GM12878 (cell line): ENCODE measurements at regions not wholly inside any gene's neighbourhood (a gene's known extent, or its start where the extent isn't known, plus 50 kb on each side); places are given as distances from the start of the nearest gene placed in this dataset.

ENCODE experiments used
- ATAC-seq: fragments of 200-7000 bp; cut with Tn5 transposase; 3 replicates; pipeline ENCODE4 v1.9.1; 2020; ENCODE audit warnings: mild to moderate bottlenecking, moderate library complexity
- BruUV-seq: library from RNA; stranded (reverse); fragments of 400-500 nt; replicated peaks from 2 replicates; lab custom pipeline; 2021; lab: Mats Ljungman, UMichigan
- CTCF ChIA-PET: fragments of 300-600 bp; sonication (Branson Sonifier 250); formaldehyde crosslinking; extraction: SDS; loops from one replicate; lab custom pipeline; 2021; ENCODE audit warnings: inconsistent platforms; lab: Yijun Ruan, JAX
- POLR2A ChIA-PET: fragments of 350-600 bp; formaldehyde crosslinking; extraction: SDS; loops from one replicate; lab custom pipeline; 2021; ENCODE audit warnings: inconsistent platforms; lab: Charles Lee
- RAD21 ChIA-PET: fragments of 300-600 bp; sonication (Branson Sonifier 250); formaldehyde crosslinking; loops from one replicate; lab custom pipeline; 2023; ENCODE audit warnings: antibody characterized with exemption; ENCODE audit not compliant: unreplicated experiment; lab: Charles Lee
- SMC1A ChIA-PET: fragments of 300-600 bp; sonication (Branson Sonifier 250); formaldehyde crosslinking; loops from one replicate; lab custom pipeline; 2023; ENCODE audit not compliant: unreplicated experiment, uncharacterized antibody; lab: Charles Lee
- DNase-seq: peaks from one replicate; pipeline ENCODE4 v3.0.0-alpha.2; 2011; ENCODE audit warnings: low read depth, low spot score
- FAIRE-seq: peaks from 3 replicates; lab custom pipeline; 2011; peaks lifted over from hg19 to GRCh38; lab: Jason Lieb, UNC
- H2AFZ ChIP-seq: 2 replicates; pipeline ENCODE4 v1.6.0; 2011; ENCODE audit warnings: low read depth, low read length, control low read depth; ENCODE audit not compliant: control insufficient read depth
- H3K27ac ChIP-seq: 2 replicates; pipeline ENCODE4 v1.5.1; 2011; ENCODE audit warnings: control low read depth; ENCODE audit not compliant: control insufficient read depth, insufficient read depth
- H3K27me3 ChIP-seq, 2 experiments: replicated peaks in 1 of 2; 2 replicates each; pipeline versions ENCODE4 v1.6.0 to v1.6.1; 2011; ENCODE audit warnings: low read length in 1 of 2; ENCODE audit not compliant: control insufficient read depth in 2 of 2, insufficient read depth in 2 of 2
- H3K36me3 ChIP-seq, 2 experiments: 2 replicates each; pipeline ENCODE4 v1.5.1; 2011; ENCODE audit warnings: low read length in 1 of 2; ENCODE audit not compliant: control insufficient read depth in 2 of 2, insufficient read depth in 2 of 2
- H3K4me1 ChIP-seq: 2 replicates; pipeline ENCODE4 v1.6.1; 2011; ENCODE audit warnings: mild to moderate bottlenecking, low read length, moderate library complexity, mixed read lengths; ENCODE audit not compliant: control insufficient read depth, insufficient read depth
- H3K4me2 ChIP-seq: 2 replicates; pipeline ENCODE4 v1.6.0; 2011; ENCODE audit warnings: control low read depth; ENCODE audit not compliant: control insufficient read depth, insufficient read depth
- H3K4me3 ChIP-seq: fragments of 200-600 bp; sonication (generic); 2 replicates; pipeline ENCODE4 v1.5.1; 2016
- H3K79me2 ChIP-seq: 2 replicates; pipeline ENCODE4 v1.6.0; 2011; ENCODE audit warnings: low read length; ENCODE audit not compliant: control insufficient read depth, insufficient read depth
- H3K9ac ChIP-seq: 2 replicates; pipeline ENCODE4 v1.8.0; 2011; ENCODE audit warnings: low read length, control low read depth, mixed read lengths; ENCODE audit not compliant: control insufficient read depth, insufficient read depth
- H3K9me3 ChIP-seq: replicated peaks from 3 replicates; pipeline ENCODE4 v1.5.1; 2011; ENCODE audit warnings: mild to moderate bottlenecking, low read length; ENCODE audit not compliant: control insufficient read depth, insufficient read depth
- H4K20me1 ChIP-seq: 2 replicates; pipeline ENCODE4 v1.6.0; 2011; ENCODE audit not compliant: control insufficient read depth, insufficient read depth
- NFYA ChIP-seq: IDR thresholded peaks from 2 replicates; pipeline ENCODE4 v1.6.1; 2011; ENCODE audit warnings: low read depth, mild to moderate bottlenecking, low read length, improper control_type of control experiment, borderline replicate concordance
- RFX5 ChIP-seq: IDR thresholded peaks from 2 replicates; pipeline ENCODE4 v1.6.1; 2011; ENCODE audit warnings: low read depth, low read length, improper control_type of control experiment
- SREBF1 ChIP-seq: IDR thresholded peaks from 2 replicates; pipeline ENCODE4 v1.6.1; 2012; ENCODE audit warnings: mild to moderate bottlenecking, low read length
- SRF ChIP-seq, 2 experiments: IDR thresholded peaks; 2 replicates each; pipeline ENCODE4 v1.6.1; 2011; ENCODE audit warnings: low read depth in 2 of 2, low read length in 2 of 2, mild to moderate bottlenecking in 1 of 2, moderate library complexity in 1 of 2
- TAF1 ChIP-seq: IDR thresholded peaks from 2 replicates; pipeline ENCODE4 v1.6.1; 2011; ENCODE audit warnings: mild to moderate bottlenecking, low read depth, low read length, borderline replicate concordance
- ZNF217 ChIP-seq: fragments of 450-650 bp; IDR thresholded peaks from 2 replicates; pipeline ENCODE4 v1.6.1; 2017; ENCODE audit warnings: antibody characterized with exemption, mild to moderate bottlenecking
- WGBS: methylation state at CpG from one replicate; pipeline ENCODE4 v1.1.6; 2016; ENCODE audit warnings: low lambda C conversion rate; ENCODE audit not compliant: insufficient replicate concordance, insufficient coverage; ENCODE audit errors: missing lambda C conversion rate; 5-methylcytosine and 5-hydroxymethylcytosine counted together
- in situ Hi-C: fragments of 300-500 bp; cut with MboI; formaldehyde crosslinking; loops from 9 replicates; pipeline ENCODE4 v1.14.3; 2018; ENCODE audit warnings: mixed read lengths
- intact Hi-C: fragments of 100-400 bp; cut with micrococcal nuclease; formaldehyde crosslinking; loops from one replicate; pipeline ENCODE4 v1.14.2; 2022; ENCODE audit not compliant: unreplicated experiment
- TF ChIP-seq, protein P1 (sequence below): fragments of 450-650 bp; formaldehyde crosslinking; IDR thresholded peaks from 2 replicates; pipeline ENCODE4 v1.4.0; 2020; ENCODE audit warnings: mild to moderate bottlenecking, moderate library complexity
- TF ChIP-seq, protein P2 (sequence below): fragments of 450-650 bp; formaldehyde crosslinking; IDR thresholded peaks from 2 replicates; pipeline ENCODE4 v1.5.0; 2022; ENCODE audit warnings: mild to moderate bottlenecking, missing genetic modification characterization

DNA sequence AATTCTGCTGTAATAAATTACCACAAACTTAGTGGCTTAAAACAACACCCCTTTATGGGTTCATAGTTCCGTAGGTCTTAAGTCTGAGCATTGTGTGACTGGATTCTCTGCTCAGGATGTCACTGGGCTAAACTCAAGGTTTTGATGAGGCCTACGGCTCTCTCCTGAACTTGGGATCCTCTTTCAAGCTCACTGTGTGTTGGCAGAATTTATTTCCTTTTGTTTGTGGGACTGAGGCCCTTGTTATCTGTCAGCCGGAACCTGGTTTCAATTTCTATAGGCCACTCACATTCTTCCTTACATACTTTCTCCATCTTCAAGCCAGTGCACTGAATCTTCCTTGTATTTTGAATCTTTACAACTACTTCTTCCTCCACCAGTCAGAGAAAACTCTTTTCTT is 290.2 kb downstream of the AKAIN1 start (continued):
- TF ChIP-seq, protein P1, sequence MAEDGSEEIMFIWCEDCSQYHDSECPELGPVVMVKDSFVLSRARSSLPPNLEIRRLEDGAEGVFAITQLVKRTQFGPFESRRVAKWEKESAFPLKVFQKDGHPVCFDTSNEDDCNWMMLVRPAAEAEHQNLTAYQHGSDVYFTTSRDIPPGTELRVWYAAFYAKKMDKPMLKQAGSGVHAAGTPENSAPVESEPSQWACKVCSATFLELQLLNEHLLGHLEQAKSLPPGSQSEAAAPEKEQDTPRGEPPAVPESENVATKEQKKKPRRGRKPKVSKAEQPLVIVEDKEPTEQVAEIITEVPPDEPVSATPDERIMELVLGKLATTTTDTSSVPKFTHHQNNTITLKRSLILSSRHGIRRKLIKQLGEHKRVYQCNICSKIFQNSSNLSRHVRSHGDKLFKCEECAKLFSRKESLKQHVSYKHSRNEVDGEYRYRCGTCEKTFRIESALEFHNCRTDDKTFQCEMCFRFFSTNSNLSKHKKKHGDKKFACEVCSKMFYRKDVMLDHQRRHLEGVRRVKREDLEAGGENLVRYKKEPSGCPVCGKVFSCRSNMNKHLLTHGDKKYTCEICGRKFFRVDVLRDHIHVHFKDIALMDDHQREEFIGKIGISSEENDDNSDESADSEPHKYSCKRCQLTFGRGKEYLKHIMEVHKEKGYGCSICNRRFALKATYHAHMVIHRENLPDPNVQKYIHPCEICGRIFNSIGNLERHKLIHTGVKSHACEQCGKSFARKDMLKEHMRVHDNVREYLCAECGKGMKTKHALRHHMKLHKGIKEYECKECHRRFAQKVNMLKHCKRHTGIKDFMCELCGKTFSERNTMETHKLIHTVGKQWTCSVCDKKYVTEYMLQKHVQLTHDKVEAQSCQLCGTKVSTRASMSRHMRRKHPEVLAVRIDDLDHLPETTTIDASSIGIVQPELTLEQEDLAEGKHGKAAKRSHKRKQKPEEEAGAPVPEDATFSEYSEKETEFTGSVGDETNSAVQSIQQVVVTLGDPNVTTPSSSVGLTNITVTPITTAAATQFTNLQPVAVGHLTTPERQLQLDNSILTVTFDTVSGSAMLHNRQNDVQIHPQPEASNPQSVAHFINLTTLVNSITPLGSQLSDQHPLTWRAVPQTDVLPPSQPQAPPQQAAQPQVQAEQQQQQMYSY (CRISPR knock-in tag), result no peak
- TF ChIP-seq SRF (IDR thresholded peaks at IDR 0.05; ENCODE audit: low read depth in 2 of 2, low read length in 2 of 2) (no peak), NFYA (no peak)

DNA sequence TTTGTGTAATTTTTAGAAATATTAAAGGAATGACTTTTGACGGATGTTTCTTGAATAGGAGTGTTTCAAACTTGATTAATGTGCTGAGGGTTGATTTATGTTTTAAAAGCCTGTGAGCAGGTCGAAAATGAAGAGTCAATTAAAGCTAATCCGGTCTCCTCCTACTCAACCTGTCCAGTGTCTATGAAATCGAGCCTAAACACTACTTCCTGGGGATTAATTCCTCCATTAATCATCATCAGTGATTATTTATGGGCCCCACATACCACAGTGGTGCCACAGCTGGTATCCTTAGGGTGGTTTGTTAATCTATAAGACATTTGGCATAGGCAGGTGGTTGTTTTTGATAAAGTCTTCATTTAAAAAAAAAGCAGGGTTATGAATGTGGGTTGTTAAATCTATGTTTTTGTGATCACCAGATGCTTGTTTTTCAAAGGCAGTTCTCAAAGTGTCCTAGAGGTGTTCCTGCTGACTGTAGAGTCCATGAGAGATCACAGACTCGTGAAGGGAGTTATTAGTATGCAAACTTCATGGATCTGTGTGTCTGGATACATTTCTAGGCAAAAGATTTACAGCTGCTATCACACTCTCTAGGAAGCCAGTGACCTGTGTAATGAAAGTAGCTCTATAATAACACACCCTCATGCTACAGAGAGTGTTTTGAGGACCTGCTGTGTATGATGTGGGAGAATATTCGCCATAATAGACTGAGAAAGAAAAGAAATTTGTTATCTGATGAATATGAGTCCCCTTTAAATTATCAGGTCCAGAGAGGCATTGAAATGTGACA is 308.6 kb downstream of the AKAIN1 start:
- no peaks in the 10 kb centered on the region; the same call in 2 of the 3 replicates for H3K9me3 ChIP-seq
- no peaks in the 10 kb centered on the region for H3K79me2 ChIP-seq
- no peak overlapping the region for H3K4me3 ChIP-seq
- no peak overlapping the region for H3K4me2 ChIP-seq
- H2AFZ ChIP-seq, result no peak overlapping the region
- intact Hi-C loops, result no loop called here
- BruUV-seq, result no TSS peak
- no peak overlapping the region for H3K27ac ChIP-seq
- no peaks in the 10 kb centered on the region for H3K27me3 ChIP-seq
- ChIA-PET RAD21 (no interaction called here), POLR2A (interaction anchor here (0.5 kb wide), 1 partner anchor 1480 kb away, joined by 3 read pairs; no protein-coding TSS in a partner anchor), SMC1A (no interaction called here), CTCF (interaction anchor here (1.0 kb wide), 2 partner anchors 9 to 79 kb away, joined by 3 to 4 read pairs; no protein-coding TSS in a partner anchor)
- DNase-seq (no peak), ATAC-seq (no peak), FAIRE-seq (no peak)
- TF ChIP-seq SREBF1 (no peak), TAF1 (no peak), ZNF217 (no peak), RFX5 (no peak)
- TF ChIP-seq, protein P2, sequence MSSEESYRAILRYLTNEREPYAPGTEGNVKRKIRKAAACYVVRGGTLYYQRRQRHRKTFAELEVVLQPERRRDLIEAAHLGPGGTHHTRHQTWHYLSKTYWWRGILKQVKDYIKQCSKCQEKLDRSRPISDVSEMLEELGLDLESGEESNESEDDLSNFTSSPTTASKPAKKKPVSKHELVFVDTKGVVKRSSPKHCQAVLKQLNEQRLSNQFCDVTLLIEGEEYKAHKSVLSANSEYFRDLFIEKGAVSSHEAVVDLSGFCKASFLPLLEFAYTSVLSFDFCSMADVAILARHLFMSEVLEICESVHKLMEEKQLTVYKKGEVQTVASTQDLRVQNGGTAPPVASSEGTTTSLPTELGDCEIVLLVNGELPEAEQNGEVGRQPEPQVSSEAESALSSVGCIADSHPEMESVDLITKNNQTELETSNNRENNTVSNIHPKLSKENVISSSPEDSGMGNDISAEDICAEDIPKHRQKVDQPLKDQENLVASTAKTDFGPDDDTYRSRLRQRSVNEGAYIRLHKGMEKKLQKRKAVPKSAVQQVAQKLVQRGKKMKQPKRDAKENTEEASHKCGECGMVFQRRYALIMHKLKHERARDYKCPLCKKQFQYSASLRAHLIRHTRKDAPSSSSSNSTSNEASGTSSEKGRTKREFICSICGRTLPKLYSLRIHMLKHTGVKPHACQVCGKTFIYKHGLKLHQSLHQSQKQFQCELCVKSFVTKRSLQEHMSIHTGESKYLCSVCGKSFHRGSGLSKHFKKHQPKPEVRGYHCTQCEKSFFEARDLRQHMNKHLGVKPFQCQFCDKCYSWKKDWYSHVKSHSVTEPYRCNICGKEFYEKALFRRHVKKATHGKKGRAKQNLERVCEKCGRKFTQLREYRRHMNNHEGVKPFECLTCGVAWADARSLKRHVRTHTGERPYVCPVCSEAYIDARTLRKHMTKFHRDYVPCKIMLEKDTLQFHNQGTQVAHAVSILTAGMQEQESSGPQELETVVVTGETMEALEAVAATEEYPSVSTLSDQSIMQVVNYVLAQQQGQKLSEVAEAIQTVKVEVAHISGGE (CRISPR knock-in tag), result no peak
- no peaks in the 10 kb centered on the region for H3K36me3 ChIP-seq
- in situ Hi-C loops, result no loop called here
- H3K9ac ChIP-seq, result no peak overlapping the region
- 9% methylated on average over 6 of the region's 6 CpGs for WGBS
- H3K4me1 ChIP-seq, result no peaks in the 10 kb centered on the region
- H4K20me1 ChIP-seq, result no peaks in the 10 kb centered on the region
